ENCODE measurements at regions not wholly inside any gene's neighbourhood (a gene's known extent, or its start where the extent isn't known, plus 50 kb on each side); places are given as distances from the start of the nearest gene placed in this dataset.

DNA sequence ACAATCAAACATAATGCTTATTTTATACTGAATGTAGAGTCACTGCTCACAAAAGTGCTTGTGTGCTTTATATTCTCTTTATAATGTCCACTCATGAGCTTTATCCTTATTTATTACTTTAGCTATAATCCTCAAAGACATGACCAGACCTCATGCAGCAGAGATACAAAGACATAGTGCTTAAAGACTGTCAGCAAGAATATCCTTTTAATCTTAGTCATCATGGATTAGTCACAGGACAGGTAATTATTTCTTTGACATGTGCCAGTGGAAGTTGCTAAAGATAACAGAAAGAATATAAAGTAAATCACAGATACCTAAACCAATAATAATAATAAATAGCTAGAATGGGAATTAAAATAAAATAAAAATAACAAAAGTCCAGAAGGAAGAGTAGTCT lies 707.5 kb downstream of the BCL11B start:
- no peak for DNase-seq

DNA sequence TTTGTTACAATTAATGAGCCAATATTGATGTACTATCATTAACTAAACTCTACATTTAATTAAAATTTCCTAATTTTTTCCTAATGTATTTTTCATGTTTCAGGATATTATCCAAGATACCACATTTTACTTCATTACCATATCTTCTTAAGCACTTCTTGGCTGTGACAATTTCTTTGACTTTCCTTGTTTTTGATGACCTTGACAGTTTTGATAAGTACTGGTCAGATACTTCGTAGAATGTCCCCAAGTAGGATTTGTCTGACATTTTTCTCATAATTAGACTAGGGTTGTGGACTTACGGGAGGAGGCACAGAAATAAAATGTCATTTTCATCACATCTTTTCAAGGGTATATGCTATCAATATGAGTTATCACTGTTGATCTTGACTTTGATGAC lies 700.9 kb downstream of the BCL11B start:
- DNase-seq, result no peak

- no peak for DNase-seq
Observed at GRCh38 chr14:98573082-98573481, 698.9 kb downstream of the BCL11B start.

DNA sequence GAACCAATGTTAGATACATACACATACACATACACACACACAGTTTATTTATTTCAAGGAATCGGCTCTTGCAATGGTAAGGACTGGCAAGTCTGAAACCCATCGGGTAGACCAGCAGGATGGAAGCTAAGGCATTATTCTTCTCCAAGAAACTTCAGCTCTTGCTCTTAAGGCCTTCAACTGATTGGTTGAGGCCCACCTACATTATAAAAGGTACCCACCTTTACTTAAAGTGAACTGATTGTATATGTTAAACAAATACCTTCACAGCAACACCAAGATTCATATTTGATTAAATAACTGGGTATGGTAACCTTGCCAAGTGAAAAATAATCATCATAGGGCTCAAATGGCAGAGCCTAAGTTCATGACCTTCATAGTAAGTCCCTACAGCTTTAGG lies 695.5 kb downstream of the BCL11B start:
- no peak for DNase-seq

DNA sequence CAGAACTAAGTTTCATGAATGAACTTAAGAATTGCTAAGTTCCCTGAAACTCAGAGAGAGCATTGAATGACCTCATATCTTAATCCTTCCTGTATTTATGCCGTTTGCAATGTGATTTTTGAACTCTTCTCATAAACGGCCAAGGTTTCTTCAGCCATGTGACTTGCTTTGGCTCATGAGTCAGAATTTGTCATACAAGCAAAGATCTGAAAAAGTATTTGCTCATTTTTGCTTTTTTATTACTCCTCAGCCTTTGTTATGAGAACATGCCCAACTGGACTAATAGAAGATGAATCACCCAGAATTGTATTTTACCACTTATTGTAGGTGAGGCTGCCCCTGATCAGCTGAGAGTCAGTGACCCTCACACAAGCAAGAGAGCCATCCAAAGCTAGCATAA lies 693.8 kb downstream of the BCL11B start:
- DNase-seq, result no peak

GRCh38 chr14:98579140-98579539 lies 692.9 kb downstream of the BCL11B start:
- no peak for DNase-seq

DNA sequence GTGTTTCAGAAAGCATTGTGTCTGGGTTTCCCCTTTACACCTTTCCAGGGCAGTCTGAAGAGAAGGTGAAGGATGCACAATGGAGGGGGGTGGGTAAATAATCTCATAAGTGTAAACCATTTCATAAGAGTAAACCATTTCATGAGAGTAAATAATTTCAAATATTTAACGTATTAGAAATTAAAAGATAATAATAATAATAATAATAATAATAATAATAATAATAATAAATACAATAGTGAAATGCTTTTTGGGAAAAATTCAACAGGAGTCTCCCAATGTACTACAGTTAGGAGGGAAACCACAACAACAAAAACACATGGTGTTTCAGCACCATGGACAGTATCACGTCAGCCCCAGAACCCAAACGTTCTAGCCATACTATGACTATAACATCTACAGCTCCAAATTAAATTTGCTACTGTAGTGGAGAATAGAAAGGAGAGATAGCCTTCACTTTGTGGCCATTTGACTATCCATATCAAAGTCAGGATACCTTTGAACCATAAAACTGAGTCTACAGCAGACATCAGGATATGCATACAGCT lies 691.8 kb downstream of the BCL11B start:
- DNase-seq, result no peak

GRCh38 chr14:98582276-98582675 lies 689.7 kb downstream of the BCL11B start:
- DNase-seq, result no peak

DNA sequence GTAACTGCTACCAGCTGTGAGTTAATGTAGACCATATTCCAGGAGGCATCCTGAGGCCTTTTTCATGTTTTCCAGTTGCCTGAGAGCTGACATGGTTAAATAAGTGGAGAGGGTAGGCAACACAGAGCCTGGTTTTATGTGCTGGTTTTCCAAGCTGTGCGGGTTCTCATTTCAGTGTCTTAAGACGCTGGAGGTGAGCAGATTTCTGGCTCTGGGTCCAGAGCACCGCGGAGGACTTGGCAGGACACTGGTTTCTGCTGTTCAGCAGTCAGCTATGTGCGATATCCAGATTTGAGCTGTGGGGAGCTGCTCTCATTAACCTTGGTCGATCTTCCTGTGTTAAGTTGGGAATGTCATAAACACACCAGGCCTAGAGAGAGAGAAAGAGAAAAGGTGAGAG lies 680.8 kb downstream of the BCL11B start:
- no peak for DNase-seq

- no peak for DNase-seq
Observed at GRCh38 chr14:98592611-98593170, 679.3 kb downstream of the BCL11B start.

- DNase-seq, result no peak
Observed at GRCh38 chr14:98593361-98593761, 678.6 kb downstream of the BCL11B start.

DNA sequence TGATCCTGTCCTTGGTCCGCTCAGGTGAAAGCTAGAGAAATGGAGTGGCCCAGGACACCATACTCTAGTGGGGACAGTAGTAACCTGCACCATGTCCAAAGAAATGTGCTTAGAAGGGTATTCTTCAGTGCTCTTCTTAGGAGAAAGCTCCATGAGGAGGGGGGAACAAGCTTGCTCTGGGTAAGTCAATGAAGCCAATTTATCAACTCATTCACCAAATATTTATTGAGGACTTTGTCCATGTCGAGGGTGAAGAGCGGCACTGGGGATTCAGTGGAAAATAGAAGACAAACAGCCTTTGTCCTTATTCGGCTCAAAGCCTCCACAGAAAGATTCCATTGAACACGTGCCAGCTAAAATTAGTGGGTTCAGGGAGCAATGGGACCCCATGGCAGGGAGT lies 677.8 kb downstream of the BCL11B start:
- DNase-seq, result no peak

GRCh38 chr14:98598576-98598975 lies 673.4 kb downstream of the BCL11B start:
- no peak for DNase-seq

GRCh38 chr14:98599082-98599481 lies 672.9 kb downstream of the BCL11B start:
- DNase-seq, result no peak

DNA sequence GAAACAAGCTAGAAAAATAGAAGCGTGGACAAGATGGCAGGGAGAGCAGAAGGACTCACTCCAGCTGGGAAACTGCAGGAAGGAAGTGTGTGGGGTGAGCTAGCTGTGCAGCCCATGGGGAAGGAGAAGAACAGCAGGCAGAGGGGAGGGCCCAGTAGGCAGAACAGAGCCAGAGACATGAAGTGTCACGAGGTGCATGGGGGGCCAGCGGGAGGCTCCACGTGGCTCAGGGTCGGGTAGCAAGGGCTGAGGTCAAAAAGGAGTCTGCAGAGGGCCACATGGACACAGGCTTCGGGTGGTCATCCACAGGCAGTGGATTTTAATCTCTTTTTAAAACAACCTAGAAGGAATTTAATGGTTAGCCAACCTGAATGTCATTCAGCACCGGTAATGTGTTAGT lies 669.0 kb downstream of the BCL11B start:
- no peak for DNase-seq

- no peak for DNase-seq
Observed at GRCh38 chr14:98605043-98605442, 667.0 kb downstream of the BCL11B start.

- DNase-seq, result no peak
Observed at GRCh38 chr14:98606041-98606640, 665.9 kb downstream of the BCL11B start.

DNA sequence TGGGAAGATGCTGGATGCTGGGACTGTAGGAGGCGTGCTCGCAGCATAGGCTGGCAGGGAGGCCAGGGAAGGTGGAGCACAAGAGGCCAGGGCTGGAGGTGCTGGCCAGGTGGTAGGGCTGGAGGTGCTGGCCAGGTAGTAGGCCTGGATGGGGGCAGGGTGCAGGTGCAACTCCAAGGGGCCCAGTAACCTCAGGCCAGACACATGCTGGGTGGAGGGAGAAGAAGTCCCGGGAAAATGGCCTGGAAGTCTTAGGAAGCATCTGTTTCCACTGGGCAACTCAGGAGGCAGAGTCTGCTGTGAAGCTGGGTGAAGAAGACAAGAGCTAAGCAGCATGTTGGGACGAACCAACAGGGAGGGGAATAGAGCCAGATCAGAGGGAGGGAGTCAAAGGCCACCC lies 665.2 kb downstream of the BCL11B start:
- DNase-seq, result no peak

GRCh38 chr14:98607341-98607910 lies 664.6 kb downstream of the BCL11B start:
- DNase-seq, result no peak

DNA sequence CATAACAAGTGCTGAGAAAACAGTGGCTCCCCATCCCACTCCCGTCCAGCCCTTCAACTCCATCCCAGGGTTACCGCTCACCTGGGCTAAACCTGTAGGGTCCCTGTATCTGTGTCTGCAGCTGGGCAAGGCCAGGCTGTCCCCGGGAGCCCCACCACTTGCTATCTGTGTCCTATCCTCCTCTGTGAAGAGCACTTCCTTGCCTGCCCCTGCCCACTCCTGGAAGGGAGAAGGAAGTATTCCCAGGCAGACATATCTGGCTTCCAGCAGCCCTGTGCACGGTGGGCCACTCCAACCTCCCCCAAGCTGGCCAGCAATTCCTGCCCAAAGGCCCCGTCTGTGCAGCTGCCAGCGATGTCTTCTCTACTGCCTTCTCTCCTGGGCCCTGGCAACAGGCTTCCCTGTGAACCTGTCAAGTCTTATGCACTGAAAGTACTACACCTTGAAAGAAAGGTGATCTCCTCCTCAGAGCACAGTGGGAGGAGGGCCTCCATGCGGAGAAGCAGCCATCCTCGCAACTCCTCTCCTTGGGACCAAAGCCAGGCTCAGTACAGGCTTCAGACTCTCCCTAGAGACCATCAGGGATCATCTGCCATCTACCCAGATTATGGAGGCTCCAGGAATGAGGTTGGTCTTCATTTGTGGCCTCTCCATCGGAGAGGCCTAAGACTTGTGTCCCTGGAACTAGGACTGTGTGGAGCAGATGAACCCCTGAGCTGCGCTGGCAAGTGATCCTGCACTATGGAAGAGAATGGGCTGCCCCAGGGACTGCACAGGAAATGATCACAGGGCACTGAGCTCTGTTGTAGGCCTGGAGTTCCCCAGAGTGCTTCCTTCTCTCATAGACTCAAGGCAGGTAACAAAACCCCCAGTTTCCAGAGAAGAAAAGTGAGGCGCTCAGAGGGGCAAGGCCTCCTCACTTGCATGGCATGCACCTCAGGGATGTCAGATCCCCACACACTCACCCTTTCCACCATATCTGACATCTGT lies 663.6 kb downstream of the BCL11B start:
- DNase-seq, result peak in 1 of 2 donors; percentile 11

DNA sequence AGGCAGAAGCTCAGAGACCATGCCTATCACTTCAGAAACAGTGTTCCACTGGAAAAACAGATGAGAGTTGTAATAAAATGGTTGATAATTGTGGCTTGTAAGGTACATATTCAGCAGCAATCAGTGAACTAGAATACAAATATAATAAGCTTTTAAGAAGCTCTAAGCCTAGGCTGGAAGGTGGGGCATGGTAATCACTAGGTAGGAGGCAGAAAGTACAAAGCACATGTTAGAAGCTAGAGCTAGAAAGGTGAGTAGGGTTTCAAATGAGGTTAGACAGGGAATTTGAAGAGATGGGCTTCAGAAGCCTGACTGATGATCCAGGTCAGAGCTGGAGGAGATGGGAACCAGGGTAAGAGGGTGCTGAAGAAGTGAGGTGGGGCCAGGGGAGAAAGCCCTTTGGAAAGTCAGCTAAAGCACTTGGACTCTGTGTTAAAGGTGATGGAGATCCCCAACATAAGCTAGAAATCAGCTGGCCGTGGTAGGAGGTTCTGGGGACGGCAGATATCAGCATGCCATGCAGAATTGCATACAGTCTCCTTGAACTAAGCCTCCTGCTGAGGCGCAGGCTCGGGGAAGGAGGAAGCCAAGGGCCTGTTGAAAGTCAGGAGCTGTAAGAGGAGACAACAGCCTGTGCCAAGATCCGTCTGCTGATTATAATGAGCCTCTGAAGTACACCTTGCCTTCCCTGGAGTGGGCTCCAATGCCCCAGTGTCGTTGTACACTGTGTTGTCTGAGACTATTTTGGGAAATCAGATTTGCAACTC lies 659.4 kb downstream of the BCL11B start:
- DNase-seq, result no peak

DNA sequence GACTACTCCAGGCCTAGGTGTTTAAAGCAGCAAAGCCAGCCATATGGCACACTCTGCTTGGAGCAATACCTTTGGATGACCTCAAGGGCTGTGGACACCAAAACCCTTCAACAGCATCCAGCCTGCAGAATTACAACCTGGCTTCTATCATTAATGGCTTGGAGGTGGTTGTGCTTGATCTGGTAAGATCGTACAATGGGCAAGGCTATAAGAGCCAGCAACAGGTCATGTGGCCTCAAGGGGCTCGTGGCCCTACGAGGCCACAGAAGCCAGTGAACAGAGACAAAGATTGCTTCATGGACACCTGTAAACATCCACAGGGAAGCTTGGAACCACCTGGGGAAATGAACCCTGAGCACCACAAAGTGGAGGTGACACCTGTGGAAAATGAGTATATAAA lies 657.3 kb downstream of the BCL11B start:
- no peak for DNase-seq
